ENCODE measurements at regions not wholly inside any gene's neighbourhood (a gene's known extent, or its start where the extent isn't known, plus 50 kb on each side); places are given as distances from the start of the nearest gene placed in this dataset.

DNA sequence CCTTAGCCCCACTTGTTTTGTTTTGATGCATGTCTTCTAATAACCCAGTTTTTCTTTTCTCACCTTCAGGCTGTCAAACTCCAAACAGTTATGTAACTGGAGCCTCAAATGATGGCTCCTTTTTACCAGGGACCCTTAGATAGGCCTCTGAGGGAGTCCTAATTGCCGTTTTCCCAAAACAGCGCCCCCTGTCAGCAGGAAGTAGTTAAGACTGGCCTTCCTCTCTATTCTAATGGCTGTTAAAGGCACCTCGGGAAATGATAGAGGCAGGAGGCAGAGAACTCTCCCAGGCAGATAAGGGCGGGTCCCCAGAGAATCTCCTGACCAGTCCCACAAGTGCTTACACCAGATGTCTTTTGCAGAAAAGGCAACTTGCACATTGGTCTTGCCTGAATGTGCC is 123.2 kb downstream of the KCNS3 start:
- TF ChIP-seq POLR2AphosphoS5 (IDR thresholded peaks at IDR 0.05; ENCODE audit: low read depth) (no peak), NANOG (IDR thresholded peaks at IDR 0.05; ENCODE audit: borderline replicate concordance) (no peak), EZH2 (IDR thresholded peaks at IDR 0.05; ENCODE audit: low read depth, unreplicated experiment) (no peak)
- TF ChIP-seq, protein P1, sequence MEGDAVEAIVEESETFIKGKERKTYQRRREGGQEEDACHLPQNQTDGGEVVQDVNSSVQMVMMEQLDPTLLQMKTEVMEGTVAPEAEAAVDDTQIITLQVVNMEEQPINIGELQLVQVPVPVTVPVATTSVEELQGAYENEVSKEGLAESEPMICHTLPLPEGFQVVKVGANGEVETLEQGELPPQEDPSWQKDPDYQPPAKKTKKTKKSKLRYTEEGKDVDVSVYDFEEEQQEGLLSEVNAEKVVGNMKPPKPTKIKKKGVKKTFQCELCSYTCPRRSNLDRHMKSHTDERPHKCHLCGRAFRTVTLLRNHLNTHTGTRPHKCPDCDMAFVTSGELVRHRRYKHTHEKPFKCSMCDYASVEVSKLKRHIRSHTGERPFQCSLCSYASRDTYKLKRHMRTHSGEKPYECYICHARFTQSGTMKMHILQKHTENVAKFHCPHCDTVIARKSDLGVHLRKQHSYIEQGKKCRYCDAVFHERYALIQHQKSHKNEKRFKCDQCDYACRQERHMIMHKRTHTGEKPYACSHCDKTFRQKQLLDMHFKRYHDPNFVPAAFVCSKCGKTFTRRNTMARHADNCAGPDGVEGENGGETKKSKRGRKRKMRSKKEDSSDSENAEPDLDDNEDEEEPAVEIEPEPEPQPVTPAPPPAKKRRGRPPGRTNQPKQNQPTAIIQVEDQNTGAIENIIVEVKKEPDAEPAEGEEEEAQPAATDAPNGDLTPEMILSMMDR (conservative IDR thresholded peaks at IDR 0.05; ENCODE audit: low read depth in 2 of 2), result peak; percentile 56 to 72
